OCI-LY3 (cell line): ENCODE measurements at regions not wholly inside any gene's neighbourhood (a gene's known extent, or its start where the extent isn't known, plus 50 kb on each side); places are given as distances from the start of the nearest gene placed in this dataset.
"Not testable (repeated sequence)": the region's sequence is repeated elsewhere in the genome, so short reads cannot be mapped to it uniquely, and the experiment has no call there.

Experiments
- H2AFZ ChIP-seq: fragments of 200-600, 300-600 bp; shearing (Covaris generic); 2 replicates; pipeline ENCODE4 v1.6.0; 2014; ENCODE audit warnings: antibody characterized with exemption, low read depth, low read length
- H3K27ac ChIP-seq: fragments of 200-600, 300-600 bp; sonication (generic); 2 replicates; pipeline ENCODE4 v1.5.1; 2014; ENCODE audit warnings: mild to moderate bottlenecking, low read length, moderate library complexity, mixed read lengths
- H3K27me3 ChIP-seq: fragments of 200-600, 300-600 bp; sonication (generic); 2 replicates; pipeline ENCODE4 v1.6.1; 2014; ENCODE audit warnings: low read depth, low read length, mixed read lengths
- H3K36me3 ChIP-seq: fragments of 200-600, 300-600 bp; sonication (generic); replicated peaks from 2 replicates; pipeline ENCODE3; 2014; ENCODE audit warnings: low read depth, low read length, mixed read lengths
- H3K4me1 ChIP-seq: fragments of 300-600, 200-600 bp; sonication (generic); 2 replicates; pipeline ENCODE4 v1.6.1; 2014; ENCODE audit warnings: low read length, mixed read lengths
- H3K4me2 ChIP-seq: fragments of 200-600, 300-600 bp; sonication (generic); 2 replicates; pipeline ENCODE4 v1.6.1; 2014; ENCODE audit warnings: low read length, mixed read lengths
- H3K4me3 ChIP-seq: fragments of 300-600, 200-600 bp; sonication (generic); 2 replicates; pipeline ENCODE4 v1.5.1; 2014; ENCODE audit warnings: antibody characterized with exemption, mild to moderate bottlenecking, low read length, moderate library complexity
- H3K79me2 ChIP-seq: fragments of 300-600, 200-600 bp; shearing (Covaris generic); 2 replicates; pipeline ENCODE4 v1.6.1; 2014; ENCODE audit warnings: mild to moderate bottlenecking, low read length, mixed read lengths
- H3K9ac ChIP-seq: fragments of 300-600, 200-600 bp; shearing (Covaris generic); 2 replicates; pipeline ENCODE4 v1.6.0; 2014; ENCODE audit warnings: mild to moderate bottlenecking, low read length, moderate library complexity
- H3K9me3 ChIP-seq: fragments of 200-600, 300-600 bp; shearing (Covaris generic); 2 replicates; pipeline ENCODE4 v1.6.1; 2014; ENCODE audit warnings: low read length, mixed read lengths; ENCODE audit not compliant: insufficient read depth
- H4K20me1 ChIP-seq: fragments of 200-600, 300-600 bp; sonication (generic); 2 replicates; pipeline ENCODE4 v1.6.1; 2016; ENCODE audit warnings: low read length, mixed read lengths; ENCODE audit not compliant: insufficient read depth
- CTCF ChIP-seq: fragments of 200-600, 300-600 bp; sonication (generic); IDR thresholded peaks from 2 replicates; pipeline ENCODE4 v1.5.1; 2014; ENCODE audit warnings: antibody characterized with exemption, low read length, low read depth
- EZH2phosphoT487 ChIP-seq: fragments of 200-600 bp; shearing (Covaris generic); IDR thresholded peaks from 2 replicates; pipeline ENCODE4 v1.6.1; 2018; ENCODE audit warnings: antibody characterized with exemption, mixed run types, low read depth

- H3K4me1 ChIP-seq, result no peaks in the 10 kb centered on the region
- H3K4me2 ChIP-seq, result no peak overlapping the region
- no peak for TF ChIP-seq CTCF
- no peak for TF ChIP-seq EZH2phosphoT487
- peaks cover 4% of the 10 kb centered on the region; the same call in 1 of the 2 replicates for H3K9me3 ChIP-seq
- no peak overlapping the region for H3K4me3 ChIP-seq
- no peak overlapping the region for H2AFZ ChIP-seq
- H3K9ac ChIP-seq, result no peak overlapping the region
- H3K79me2 ChIP-seq, result no peaks in the 10 kb centered on the region
- no peaks in the 10 kb centered on the region for H4K20me1 ChIP-seq
- H3K36me3 ChIP-seq, result no peaks in the 10 kb centered on the region
- H3K27ac ChIP-seq, result no peak overlapping the region
- H3K27me3 ChIP-seq, result peaks cover 2% of the 10 kb centered on the region; the same call in 1 of the 2 replicates
These were observed 310.9 kb downstream of the SIPA1L2 start for GRCh38 chr1:232319072-232319471.

- H3K9me3 ChIP-seq, result peaks cover 4% of the 10 kb centered on the region; the same call in 1 of the 2 replicates
- H3K36me3 ChIP-seq, result no peaks in the 10 kb centered on the region
- H3K27me3 ChIP-seq, result peaks cover 2% of the 10 kb centered on the region; the same call in 1 of the 2 replicates
- no peak overlapping the region for H3K4me3 ChIP-seq
- H3K9ac ChIP-seq, result no peak overlapping the region
- no peaks in the 10 kb centered on the region for H3K79me2 ChIP-seq
- H3K27ac ChIP-seq, result no peak overlapping the region
- no peak overlapping the region for H3K4me2 ChIP-seq
- no peak overlapping the region for H2AFZ ChIP-seq
- no peaks in the 10 kb centered on the region for H3K4me1 ChIP-seq
- no peak for TF ChIP-seq EZH2phosphoT487
- no peak for TF ChIP-seq CTCF
- no peaks in the 10 kb centered on the region for H4K20me1 ChIP-seq
These were observed 311.8 kb downstream of the SIPA1L2 start for GRCh38 chr1:232318143-232318542.

GRCh38 chr1:232317350-232317749 is 312.6 kb downstream of the SIPA1L2 start:
- no peak overlapping the region for H3K4me2 ChIP-seq
- H2AFZ ChIP-seq, result no peak overlapping the region
- no peaks in the 10 kb centered on the region for H3K79me2 ChIP-seq

GRCh38 chr1:232316864-232317263 is 313.1 kb downstream of the SIPA1L2 start:
- Histone ChIP-seq H2AFZ (no peak overlapping the region), H3K9ac (no peak overlapping the region), H4K20me1 (no peaks in the 10 kb centered on the region), H3K27ac (no peak overlapping the region), H3K79me2 (no peaks in the 10 kb centered on the region), H3K36me3 (no peaks in the 10 kb centered on the region), H3K4me3 (no peak overlapping the region), H3K27me3 (peaks cover 2% of the 10 kb centered on the region; the same call in 1 of the 2 replicates), H3K4me1 (no peaks in the 10 kb centered on the region), H3K9me3 (peaks cover 4% of the 10 kb centered on the region; the same call in 1 of the 2 replicates), H3K4me2 (no peak overlapping the region)
- TF ChIP-seq CTCF, result no peak
- TF ChIP-seq EZH2phosphoT487, result no peak

More at GRCh38 chr1:232317350-232317749, 312.6 kb downstream of the SIPA1L2 start:
- no peaks in the 10 kb centered on the region for H4K20me1 ChIP-seq
- H3K27me3 ChIP-seq, result peaks cover 2% of the 10 kb centered on the region; the same call in 1 of the 2 replicates
- H3K9ac ChIP-seq, result no peak overlapping the region
- no peak for TF ChIP-seq EZH2phosphoT487
- TF ChIP-seq CTCF, result no peak
- H3K4me3 ChIP-seq, result no peak overlapping the region
- H3K9me3 ChIP-seq, result peaks cover 4% of the 10 kb centered on the region; the same call in 1 of the 2 replicates
- no peaks in the 10 kb centered on the region for H3K4me1 ChIP-seq
- H3K27ac ChIP-seq, result no peak overlapping the region
- no peaks in the 10 kb centered on the region for H3K36me3 ChIP-seq

GRCh38 chr1:232313876-232314275 is 316.1 kb downstream of the SIPA1L2 start:
- not testable (repeated sequence) for H3K9me3 ChIP-seq, H3K4me1 ChIP-seq, H3K9ac ChIP-seq, H3K27me3 ChIP-seq, H4K20me1 ChIP-seq, H3K36me3 ChIP-seq, H3K27ac ChIP-seq, H2AFZ ChIP-seq, H3K4me3 ChIP-seq, H3K4me2 ChIP-seq, H3K79me2 ChIP-seq
